ENCODE measurements at regions not wholly inside any gene's neighbourhood (a gene's known extent, or its start where the extent isn't known, plus 50 kb on each side); places are given as distances from the start of the nearest gene placed in this dataset.
"Not testable (repeated sequence)": the region's sequence is repeated elsewhere in the genome, so short reads cannot be mapped to it uniquely, and the experiment has no call there.

DNA sequence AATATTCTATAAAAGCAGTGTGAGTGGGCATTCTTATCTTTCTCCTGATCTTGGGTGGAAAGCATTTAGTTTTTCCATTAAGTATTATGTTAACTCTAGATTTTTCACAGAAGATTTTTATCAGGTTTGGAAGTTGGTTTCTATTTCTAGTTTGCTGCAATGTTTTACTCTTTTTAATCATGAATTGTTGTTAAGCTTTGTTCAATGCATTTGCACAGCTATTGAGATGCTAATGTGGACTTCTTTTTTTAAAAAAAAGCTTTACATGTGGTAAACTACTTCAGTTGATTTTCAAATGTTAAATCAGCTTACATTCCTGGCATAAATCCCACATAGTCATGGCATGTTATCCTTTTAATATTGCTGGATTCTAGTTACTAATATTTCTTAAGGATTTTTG lies 363.6 kb upstream of the NRP1 start:
- no peak for DNase-seq
- intact Hi-C loops (cut with micrococcal nuclease; ENCODE audit: unreplicated experiment): no loop called here
- Mint-ChIP-seq H3K9me3 (ENCODE audit: unreplicated experiment) (peaks cover 27% of the 10 kb centered on the region), H3K27ac (ENCODE audit: unreplicated experiment) (no peak overlapping the region), H3K4me1 (ENCODE audit: low read depth, unreplicated experiment) (peaks cover 7% of the 10 kb centered on the region), H3K27me3 (ENCODE audit: insufficient read depth, unreplicated experiment) (no peaks in the 10 kb centered on the region), H3K36me3 (ENCODE audit: insufficient read depth, unreplicated experiment) (no peaks in the 10 kb centered on the region), H3K4me3 (ENCODE audit: unreplicated experiment) (no peak overlapping the region)
- ChIA-PET POLR2A (no interaction called here), CTCF (no interaction called here)
- Histone ChIP-seq H3K27me3 (replicated peaks; ENCODE audit: control insufficient read depth, insufficient read depth, low read length) (no peaks in the 10 kb centered on the region), H3K4me1 (no peaks in the 10 kb centered on the region), H3K36me3 (ENCODE audit: control insufficient read depth, insufficient read depth, low read length) (no peaks in the 10 kb centered on the region), H3K9me3 (peaks cover 9% of the 10 kb centered on the region), H3K4me3 (ENCODE audit: low read depth, low read length) (no peak overlapping the region)
- TF ChIP-seq, protein P1, sequence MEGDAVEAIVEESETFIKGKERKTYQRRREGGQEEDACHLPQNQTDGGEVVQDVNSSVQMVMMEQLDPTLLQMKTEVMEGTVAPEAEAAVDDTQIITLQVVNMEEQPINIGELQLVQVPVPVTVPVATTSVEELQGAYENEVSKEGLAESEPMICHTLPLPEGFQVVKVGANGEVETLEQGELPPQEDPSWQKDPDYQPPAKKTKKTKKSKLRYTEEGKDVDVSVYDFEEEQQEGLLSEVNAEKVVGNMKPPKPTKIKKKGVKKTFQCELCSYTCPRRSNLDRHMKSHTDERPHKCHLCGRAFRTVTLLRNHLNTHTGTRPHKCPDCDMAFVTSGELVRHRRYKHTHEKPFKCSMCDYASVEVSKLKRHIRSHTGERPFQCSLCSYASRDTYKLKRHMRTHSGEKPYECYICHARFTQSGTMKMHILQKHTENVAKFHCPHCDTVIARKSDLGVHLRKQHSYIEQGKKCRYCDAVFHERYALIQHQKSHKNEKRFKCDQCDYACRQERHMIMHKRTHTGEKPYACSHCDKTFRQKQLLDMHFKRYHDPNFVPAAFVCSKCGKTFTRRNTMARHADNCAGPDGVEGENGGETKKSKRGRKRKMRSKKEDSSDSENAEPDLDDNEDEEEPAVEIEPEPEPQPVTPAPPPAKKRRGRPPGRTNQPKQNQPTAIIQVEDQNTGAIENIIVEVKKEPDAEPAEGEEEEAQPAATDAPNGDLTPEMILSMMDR (IDR thresholded peaks at IDR 0.05; ENCODE audit: insufficient read depth in 1 of 2, low read depth in 1 of 2, low read length in 1 of 2, severe bottlenecking in 1 of 2, unreplicated experiment in 1 of 2): no peak
- no TSS peak for BruUV-seq (replicated peaks)

DNA sequence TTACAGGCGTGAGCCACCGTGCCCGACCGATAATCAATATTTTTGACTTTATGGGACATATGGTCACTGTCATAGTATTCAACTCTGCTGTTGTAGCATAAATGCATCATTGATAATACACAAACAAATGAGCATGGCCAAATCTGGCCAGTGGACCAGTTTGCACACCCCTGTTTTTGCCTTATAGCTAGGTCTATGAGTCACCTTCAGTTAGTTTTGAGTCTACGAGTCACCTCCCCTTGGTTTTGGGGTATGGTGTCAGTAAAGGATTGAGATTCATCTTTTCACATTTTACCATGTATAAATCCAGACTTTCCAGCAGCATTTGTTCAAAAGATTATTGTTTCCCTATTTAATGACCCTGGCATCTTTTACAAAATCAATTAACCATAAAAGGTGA lies 362.5 kb upstream of the NRP1 start:
- Mint-ChIP-seq H3K27me3 (ENCODE audit: insufficient read depth, unreplicated experiment) (no peaks in the 10 kb centered on the region), H3K4me3 (ENCODE audit: unreplicated experiment) (no peak overlapping the region), H3K36me3 (ENCODE audit: insufficient read depth, unreplicated experiment) (no peaks in the 10 kb centered on the region), H3K27ac (ENCODE audit: unreplicated experiment) (no peak overlapping the region), H3K4me1 (ENCODE audit: low read depth, unreplicated experiment) (peaks cover 7% of the 10 kb centered on the region), H3K9me3 (ENCODE audit: unreplicated experiment) (peaks cover 36% of the 10 kb centered on the region)
- TF ChIP-seq, protein P1 (IDR thresholded peaks at IDR 0.05; ENCODE audit: insufficient read depth in 1 of 2, low read depth in 1 of 2, low read length in 1 of 2, severe bottlenecking in 1 of 2, unreplicated experiment in 1 of 2): no peak
- no TSS peak for BruUV-seq (replicated peaks)
- H3K36me3 ChIP-seq (ENCODE audit: control insufficient read depth, insufficient read depth, low read length): no peaks in the 10 kb centered on the region
- ChIA-PET POLR2A (no interaction called here), CTCF (no interaction called here)
- no peaks in the 10 kb centered on the region for H3K27me3 ChIP-seq (replicated peaks; ENCODE audit: control insufficient read depth, insufficient read depth, low read length)
- H3K9me3 ChIP-seq: peaks cover 9% of the 10 kb centered on the region
- no peak for DNase-seq
- H3K4me3 ChIP-seq (ENCODE audit: low read depth, low read length): no peak overlapping the region
- intact Hi-C loops (cut with micrococcal nuclease; ENCODE audit: unreplicated experiment): no loop called here
- no peaks in the 10 kb centered on the region for H3K4me1 ChIP-seq

DNA sequence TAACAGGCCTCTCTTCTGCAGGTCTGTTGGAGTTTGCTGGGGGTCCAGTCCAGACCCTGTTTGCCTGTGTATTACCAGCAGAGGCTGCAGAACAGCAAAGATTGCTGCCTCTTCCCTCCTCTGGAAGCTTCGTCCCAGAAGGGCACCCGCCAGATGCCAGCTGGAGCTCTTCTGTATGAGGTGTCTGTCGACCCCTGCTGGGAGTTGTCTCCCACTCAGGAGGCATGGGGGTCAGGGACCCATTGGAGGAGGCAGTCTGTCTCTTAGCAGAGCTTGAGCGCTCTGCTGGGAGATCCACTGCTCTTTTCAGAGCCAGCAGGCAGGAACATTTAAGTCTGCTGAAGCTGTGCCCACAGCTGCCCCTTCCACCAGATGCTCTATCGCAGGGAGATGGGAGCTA lies 361.1 kb upstream of the NRP1 start:
- POLR2A ChIA-PET: no interaction called here
- peaks cover 51% of the 10 kb centered on the region for H3K9me3 Mint-ChIP-seq (ENCODE audit: unreplicated experiment)

DNA sequence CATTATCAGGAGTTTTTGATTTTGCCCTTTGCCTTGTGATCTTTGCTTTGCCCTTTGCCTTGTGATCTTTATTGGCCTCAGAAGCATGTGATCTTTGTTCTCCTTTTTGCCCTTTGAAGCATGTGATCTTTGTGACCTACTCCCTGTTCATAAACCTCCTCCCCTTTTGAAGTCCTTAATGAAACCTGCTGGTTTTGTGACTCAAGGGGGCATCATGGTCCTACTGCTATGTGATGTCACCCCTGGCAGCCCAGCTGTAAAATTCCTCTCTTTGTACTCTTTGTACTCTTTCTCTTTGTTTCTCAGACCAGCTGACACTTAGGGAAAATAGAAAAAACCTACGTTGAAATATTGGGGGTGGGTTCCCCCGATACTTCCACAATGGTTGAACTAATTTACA lies 356.1 kb upstream of the NRP1 start:
- H3K4me1 ChIP-seq; H3K27me3 Mint-ChIP-seq (ENCODE audit: insufficient read depth, unreplicated experiment); POLR2A ChIA-PET; H3K36me3 ChIP-seq (ENCODE audit: control insufficient read depth, insufficient read depth, low read length); CTCF ChIA-PET; BruUV-seq (replicated peaks); H3K4me3 Mint-ChIP-seq (ENCODE audit: unreplicated experiment); H3K27me3 ChIP-seq (replicated peaks; ENCODE audit: control insufficient read depth, insufficient read depth, low read length); H3K36me3 Mint-ChIP-seq (ENCODE audit: insufficient read depth, unreplicated experiment); H3K27ac Mint-ChIP-seq (ENCODE audit: unreplicated experiment); H3K4me1 Mint-ChIP-seq (ENCODE audit: low read depth, unreplicated experiment); H3K4me3 ChIP-seq (ENCODE audit: low read depth, low read length); intact Hi-C loops (cut with micrococcal nuclease; ENCODE audit: unreplicated experiment): not testable (repeated sequence)
- H3K9me3 ChIP-seq: peaks cover 35% of the 10 kb centered on the region
- peaks cover 69% of the 10 kb centered on the region for H3K9me3 Mint-ChIP-seq (ENCODE audit: unreplicated experiment)
- peak in 1 of 2 experiments; percentile 33 for DNase-seq

More for the DNA sequence above, 361.1 kb upstream of the NRP1 start:
- Mint-ChIP-seq H3K36me3 (ENCODE audit: insufficient read depth, unreplicated experiment) (no peaks in the 10 kb centered on the region), H3K27ac (ENCODE audit: unreplicated experiment) (no peak overlapping the region), H3K4me3 (ENCODE audit: unreplicated experiment) (no peak overlapping the region), H3K4me1 (ENCODE audit: low read depth, unreplicated experiment) (peaks cover 7% of the 10 kb centered on the region), H3K27me3 (ENCODE audit: insufficient read depth, unreplicated experiment) (no peaks in the 10 kb centered on the region)
- Histone ChIP-seq H3K4me3 (ENCODE audit: low read depth, low read length) (no peak overlapping the region), H3K36me3 (ENCODE audit: control insufficient read depth, insufficient read depth, low read length) (no peaks in the 10 kb centered on the region), H3K9me3 (peaks cover 21% of the 10 kb centered on the region), H3K4me1 (no peaks in the 10 kb centered on the region), H3K27me3 (replicated peaks; ENCODE audit: control insufficient read depth, insufficient read depth, low read length) (no peaks in the 10 kb centered on the region)
- DNase-seq: no peak
- intact Hi-C loops (cut with micrococcal nuclease; ENCODE audit: unreplicated experiment): no loop called here
- no TSS peak for BruUV-seq (replicated peaks)
- CTCF ChIA-PET: interaction anchor here (0.6 kb wide), 1 partner anchor 10 kb away, joined by 3 read pairs; no protein-coding TSS in a partner anchor
- TF ChIP-seq, protein P1 (IDR thresholded peaks at IDR 0.05; ENCODE audit: insufficient read depth in 1 of 2, low read depth in 1 of 2, low read length in 1 of 2, severe bottlenecking in 1 of 2, unreplicated experiment in 1 of 2): no peak

Measured in Caco-2 (cell line).